Suprapubic skin (tissue), 4 donors: ENCODE measurements at regions not wholly inside any gene's neighbourhood (a gene's known extent, or its start where the extent isn't known, plus 50 kb on each side); places are given as distances from the start of the nearest gene placed in this dataset.

Experiments
- EP300 ChIP-seq: sonication (generic); formaldehyde crosslinking; IDR thresholded peaks from one replicate; pipeline ENCODE4 v1.6.1; 2017; ENCODE audit warnings: antibody characterized with exemption
- POLR2A ChIP-seq, 2 donors: fragments of 450-650 bp; IDR thresholded peaks; one replicate each; pipeline ENCODE4 v1.6.1; 2017; ENCODE audit warnings: antibody characterized with exemption in 2 of 2, mild to moderate bottlenecking in 2 of 2, moderate library complexity in 2 of 2
- POLR2AphosphoS5 ChIP-seq, 3 donors: sonication (generic); formaldehyde crosslinking; IDR thresholded peaks; one replicate each; pipeline ENCODE4 v1.6.1; 2017; ENCODE audit warnings: antibody characterized with exemption in 3 of 3
- TF ChIP-seq, protein P1 (sequence below), 2 donors: fragments of 200-600 bp in 1 of 2; fragments of 450-650 bp in 1 of 2; sonication (generic) in 1 of 2; IDR thresholded peaks; one replicate each; pipeline ENCODE4 v1.5.1; 2016 to 2019; ENCODE audit warnings: antibody characterized with exemption in 2 of 2, mild to moderate bottlenecking in 1 of 2, moderate library complexity in 1 of 2

- TF ChIP-seq, protein P1, sequence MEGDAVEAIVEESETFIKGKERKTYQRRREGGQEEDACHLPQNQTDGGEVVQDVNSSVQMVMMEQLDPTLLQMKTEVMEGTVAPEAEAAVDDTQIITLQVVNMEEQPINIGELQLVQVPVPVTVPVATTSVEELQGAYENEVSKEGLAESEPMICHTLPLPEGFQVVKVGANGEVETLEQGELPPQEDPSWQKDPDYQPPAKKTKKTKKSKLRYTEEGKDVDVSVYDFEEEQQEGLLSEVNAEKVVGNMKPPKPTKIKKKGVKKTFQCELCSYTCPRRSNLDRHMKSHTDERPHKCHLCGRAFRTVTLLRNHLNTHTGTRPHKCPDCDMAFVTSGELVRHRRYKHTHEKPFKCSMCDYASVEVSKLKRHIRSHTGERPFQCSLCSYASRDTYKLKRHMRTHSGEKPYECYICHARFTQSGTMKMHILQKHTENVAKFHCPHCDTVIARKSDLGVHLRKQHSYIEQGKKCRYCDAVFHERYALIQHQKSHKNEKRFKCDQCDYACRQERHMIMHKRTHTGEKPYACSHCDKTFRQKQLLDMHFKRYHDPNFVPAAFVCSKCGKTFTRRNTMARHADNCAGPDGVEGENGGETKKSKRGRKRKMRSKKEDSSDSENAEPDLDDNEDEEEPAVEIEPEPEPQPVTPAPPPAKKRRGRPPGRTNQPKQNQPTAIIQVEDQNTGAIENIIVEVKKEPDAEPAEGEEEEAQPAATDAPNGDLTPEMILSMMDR (IDR thresholded peaks at IDR 0.05) = no peak
- TF ChIP-seq POLR2A (IDR thresholded peaks at IDR 0.05) = no peak
- no peak for TF ChIP-seq EP300
- no peak for TF ChIP-seq POLR2AphosphoS5 (IDR thresholded peaks at IDR 0.05)
Measured at GRCh38 chr9:78788101-78788500, 491.2 kb downstream of the PSAT1 start.
